Hippocampal formation (tissue), 2 donors: ENCODE measurements at regions not wholly inside any gene's neighbourhood (a gene's known extent, or its start where the extent isn't known, plus 50 kb on each side); places are given as distances from the start of the nearest gene placed in this dataset.
"Not testable (repeated sequence)": the region's sequence is repeated elsewhere in the genome, so short reads cannot be mapped to it uniquely, and the experiment has no call there.

Experiments
- DNase-seq, 2 donors: peaks; one replicate each; lab custom pipeline; 2025; lab: John Stamatoyannopoulos, UW

DNA sequence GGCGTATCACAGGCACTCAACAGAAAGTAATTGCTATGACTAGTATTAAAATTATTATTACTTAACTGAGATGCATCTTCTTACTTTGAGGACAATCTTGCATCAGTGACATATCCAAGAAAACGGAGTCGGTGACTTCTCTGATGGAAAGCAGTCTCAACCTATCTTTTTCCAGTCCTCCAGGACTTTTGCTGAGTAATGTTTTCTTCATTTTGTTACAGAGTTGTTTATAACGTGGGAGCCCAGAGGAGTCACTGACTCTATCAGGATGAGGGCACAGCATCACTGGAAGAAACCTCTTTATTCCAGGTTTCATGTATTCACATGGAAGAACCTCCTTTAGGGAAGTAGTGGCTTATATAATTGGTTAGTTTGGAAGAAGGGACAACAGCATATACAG lies 51.5 kb upstream of the MELK start:
- no peak for DNase-seq

- DNase-seq = no peak
Observed at GRCh38 chr9:36517131-36517530, 55.6 kb upstream of the MELK start.

DNA sequence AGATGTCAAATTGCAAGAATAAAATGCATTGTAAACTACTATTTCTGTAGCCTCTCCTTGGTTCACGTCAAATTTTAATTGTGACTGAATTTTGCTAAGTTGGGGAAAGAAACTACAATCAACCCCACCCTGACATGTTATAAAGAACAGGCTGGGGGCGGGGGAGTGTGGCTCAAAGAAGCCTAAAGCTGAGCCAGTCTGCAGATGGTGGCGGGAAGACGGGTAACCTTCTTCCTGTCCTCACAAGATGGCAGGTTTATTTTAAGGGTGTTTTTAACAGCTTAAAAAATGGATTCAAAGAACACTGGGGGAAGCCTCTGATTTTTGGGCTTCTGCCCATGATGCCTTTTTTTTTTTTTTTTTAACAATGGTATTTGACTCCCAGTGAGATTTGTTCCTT lies 68.5 kb upstream of the MELK start:
- DNase-seq = no peak

- DNase-seq = no peak
Observed at GRCh38 chr9:36503172-36504088, 69.3 kb upstream of the MELK start.

- no peak for DNase-seq
Observed at GRCh38 chr9:36501727-36502126, 71.0 kb upstream of the MELK start.

DNA sequence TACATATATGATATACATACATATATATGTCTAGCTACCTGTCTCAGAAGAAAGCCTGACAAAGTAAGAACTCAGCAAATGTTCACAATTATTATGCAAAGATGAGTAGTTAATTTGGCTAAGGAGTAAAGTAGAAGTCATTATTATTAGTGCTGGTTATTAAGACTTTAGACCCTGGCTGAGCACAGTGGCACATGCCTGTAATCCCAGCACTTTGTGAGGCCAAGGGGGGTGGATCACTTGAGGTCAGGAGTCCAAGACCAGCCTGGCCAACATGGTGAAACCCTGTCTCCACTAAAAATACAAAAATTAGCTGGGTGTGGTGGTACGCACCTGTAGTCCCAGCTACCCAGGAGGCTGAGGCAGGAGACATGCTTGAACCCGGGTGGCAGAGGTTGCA lies 71.8 kb upstream of the MELK start:
- not testable (repeated sequence) for DNase-seq

DNA sequence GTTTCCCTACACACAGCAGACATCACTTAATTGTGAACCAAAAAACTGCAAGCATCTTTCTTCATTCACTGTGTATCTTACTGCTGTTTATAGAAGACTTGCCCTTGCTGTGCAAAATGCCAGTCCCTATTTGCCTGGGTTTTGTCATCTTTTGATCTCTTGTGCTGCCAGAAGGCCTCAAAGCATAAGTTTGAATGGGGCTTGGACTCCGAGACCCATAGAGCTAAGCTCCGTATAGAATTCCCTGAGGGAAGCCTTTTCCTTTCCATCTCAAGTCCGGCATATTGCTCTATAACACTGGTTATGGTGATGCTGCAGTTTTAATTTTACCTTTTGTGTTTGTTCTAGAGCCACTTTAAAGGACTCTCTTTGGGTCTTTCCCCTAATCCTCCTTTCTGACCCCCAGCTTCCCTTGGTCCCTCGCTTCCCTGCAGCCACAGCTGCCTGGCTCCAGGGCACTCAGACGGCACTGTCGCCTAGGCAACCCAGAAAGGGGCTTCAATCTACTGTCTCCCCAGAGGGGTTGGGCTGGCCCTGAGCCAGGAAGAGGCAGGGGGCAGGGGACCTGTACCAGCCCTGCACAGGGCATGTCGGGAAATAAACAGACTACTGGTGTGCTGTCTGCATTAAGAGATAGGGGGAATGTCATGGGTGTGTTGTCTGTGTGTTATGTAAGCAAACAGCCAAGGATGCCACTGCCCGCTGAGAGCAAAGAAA lies 73.4 kb upstream of the MELK start:
- DNase-seq = no peak

DNA sequence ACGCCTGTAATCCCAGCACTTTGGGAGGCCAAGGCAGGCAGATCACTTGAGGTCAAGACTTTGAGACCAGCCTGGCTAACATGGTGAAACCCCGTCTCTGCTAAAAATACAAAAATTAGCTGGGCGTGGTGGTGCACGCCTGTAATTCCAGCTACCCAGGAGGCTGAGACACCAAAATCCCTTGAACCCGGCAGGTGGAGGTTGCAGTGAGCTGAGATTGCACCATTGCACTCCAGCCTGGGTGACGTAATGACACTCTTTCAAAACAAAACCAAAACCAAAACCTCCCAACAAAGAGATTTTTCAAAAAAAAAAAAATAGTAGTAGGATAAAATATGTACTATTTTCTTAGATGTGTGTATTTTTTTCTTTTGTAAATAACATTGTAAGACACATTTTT lies 79.1 kb upstream of the MELK start:
- not testable (repeated sequence) for DNase-seq

DNA sequence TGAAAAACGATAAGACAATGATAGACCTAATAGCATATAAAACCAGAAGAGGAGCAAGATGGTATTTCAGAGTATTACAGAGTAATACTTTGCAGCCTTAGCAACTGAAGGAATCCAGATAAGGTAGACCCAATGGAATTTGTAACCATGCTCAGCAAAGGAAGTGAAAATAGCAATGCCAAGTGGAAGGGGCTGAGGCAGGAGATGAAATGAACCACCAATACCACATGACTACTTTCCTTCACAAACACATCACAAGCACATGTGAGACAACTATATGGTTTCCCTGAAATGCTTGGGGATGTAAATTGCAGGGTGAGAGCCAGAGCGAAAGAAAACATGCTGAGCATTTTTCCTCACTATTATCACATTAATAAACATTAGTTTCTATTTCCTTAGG lies 79.8 kb upstream of the MELK start:
- no peak for DNase-seq

- DNase-seq = no peak
Observed at GRCh38 chr9:36489453-36489852, 83.2 kb upstream of the MELK start.

DNA sequence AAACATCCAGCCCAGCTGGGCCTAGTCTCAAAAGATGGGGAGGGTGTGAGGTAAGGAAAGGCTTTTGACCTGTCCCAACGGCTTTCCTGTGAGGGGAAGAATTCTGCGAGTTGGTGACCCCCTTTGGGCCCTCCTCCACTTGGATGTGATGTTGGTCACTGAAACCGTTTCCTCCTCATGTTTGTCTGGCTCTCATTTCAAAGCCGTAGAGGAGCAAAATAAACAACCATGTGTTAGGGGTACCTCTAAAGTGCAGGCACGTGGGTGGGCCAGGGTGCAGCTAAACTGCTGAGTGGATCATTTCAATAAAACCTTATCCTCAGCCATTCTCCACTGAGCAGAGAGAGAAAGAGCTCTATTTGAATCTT lies 84.3 kb upstream of the MELK start:
- DNase-seq = no peak

- DNase-seq = peak; percentile 87 to 91
Observed at GRCh38 chr9:36487482-36488388, 85.0 kb upstream of the MELK start.

DNA sequence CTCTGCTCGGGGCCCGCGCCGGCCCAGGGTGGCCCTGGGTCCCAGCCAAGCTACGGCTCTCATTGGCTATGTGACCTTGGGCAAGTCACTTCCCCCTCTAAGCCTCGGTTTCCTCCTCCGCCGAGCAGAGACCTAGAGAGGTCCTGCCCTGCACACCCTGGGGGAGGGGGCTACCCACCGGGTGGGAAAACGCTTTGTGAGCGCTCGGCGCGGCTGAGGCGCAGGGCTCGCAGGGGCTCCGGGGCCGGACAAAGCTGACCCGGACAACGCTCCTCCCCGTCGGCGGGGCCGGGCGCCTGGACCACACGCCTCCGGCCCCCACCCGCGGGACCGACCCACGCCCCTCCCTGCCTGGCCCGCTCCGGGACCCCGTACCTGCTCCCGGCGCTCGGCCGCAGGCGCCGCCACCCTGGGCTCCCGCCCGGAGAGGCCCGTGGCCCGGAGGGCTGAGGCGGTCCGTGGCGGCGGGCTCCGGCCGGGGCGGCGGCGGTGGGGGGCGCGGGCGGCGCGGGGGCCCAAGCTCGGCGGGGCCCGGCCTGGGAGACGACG lies 85.7 kb upstream of the MELK start:
- no peak for DNase-seq

DNA sequence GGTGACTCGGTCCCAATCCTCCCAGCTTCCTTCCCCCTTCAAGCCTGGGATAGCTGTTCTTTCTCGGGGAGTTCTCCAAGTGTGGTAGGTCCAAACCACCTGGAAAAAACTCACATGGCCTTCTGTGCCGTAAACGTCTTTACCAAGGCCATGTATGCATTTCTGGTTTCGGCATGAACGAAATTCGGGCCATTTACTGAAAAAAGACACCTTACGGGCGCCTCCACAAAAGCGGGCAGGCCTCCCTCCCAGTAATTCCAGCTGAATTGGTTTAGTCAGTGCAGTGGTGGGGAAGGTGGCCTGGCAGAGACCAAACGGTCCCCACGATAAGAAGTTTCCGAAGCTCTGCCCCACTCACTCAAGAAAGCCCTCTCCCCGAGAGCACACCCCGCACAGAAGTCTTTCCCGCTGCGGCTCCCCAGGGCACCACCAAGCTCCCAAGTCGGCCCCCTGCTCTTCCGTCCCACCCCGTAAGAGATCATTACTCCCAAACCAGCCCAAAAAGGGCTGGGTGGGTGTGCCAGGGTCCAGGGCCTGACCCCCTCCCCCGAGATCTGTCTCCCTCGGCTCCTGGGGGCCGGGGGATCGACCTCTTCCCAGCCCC lies 86.3 kb upstream of the MELK start:
- peak in 1 of 2 donors; percentile 21 for DNase-seq

- no peak for DNase-seq
Observed at GRCh38 chr9:36485647-36486328, 85.7 kb upstream of the RNF38 start.

- no peak for DNase-seq
Observed at GRCh38 chr9:36484124-36484523, 84.1 kb upstream of the RNF38 start.

GRCh38 chr9:36479101-36479500 lies 79.0 kb upstream of the RNF38 start:
- DNase-seq = peak; percentile 37

- no peak for DNase-seq
Observed at GRCh38 chr9:36471359-36471758, 71.3 kb upstream of the RNF38 start.

DNA sequence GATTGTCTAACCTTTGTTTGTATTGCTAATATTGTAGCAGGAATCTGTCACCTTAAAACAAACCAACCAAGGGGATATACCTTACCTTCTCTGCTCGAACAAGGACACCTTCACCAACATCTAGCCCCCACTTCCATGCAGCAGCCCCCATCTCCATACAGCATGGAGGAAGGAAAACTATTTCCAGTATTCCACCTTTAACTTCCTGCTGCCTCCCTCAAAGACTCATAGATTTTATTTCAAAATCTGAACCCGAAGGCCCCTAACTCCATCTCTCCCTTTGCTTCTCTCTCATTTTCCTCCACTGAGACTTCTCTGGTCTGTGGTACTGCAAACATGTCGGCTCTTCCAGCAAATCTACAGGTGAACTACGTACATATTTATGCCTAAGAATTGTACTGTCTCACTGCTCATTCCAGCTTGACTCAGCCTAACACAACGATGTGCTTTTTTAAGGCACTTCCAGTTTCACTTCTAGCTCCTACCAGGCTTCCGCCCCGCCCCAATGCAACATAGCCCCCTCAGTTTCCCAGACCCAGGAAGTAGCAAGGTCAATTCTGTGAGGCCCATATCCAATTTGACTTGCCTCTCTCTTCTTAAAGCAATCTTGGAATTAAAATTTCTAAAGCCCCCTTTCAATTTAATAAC lies 70.7 kb upstream of the RNF38 start:
- peak in 1 of 2 donors; percentile 13 for DNase-seq

- DNase-seq = no peak
Observed at GRCh38 chr9:36463467-36463866, 63.4 kb upstream of the RNF38 start.
